ENCODE measurements at regions not wholly inside any gene's neighbourhood (a gene's known extent, or its start where the extent isn't known, plus 50 kb on each side); places are given as distances from the start of the nearest gene placed in this dataset.
A peak's percentile ranks its signal among the peaks of the same experiment; 100 is the strongest.
"Not testable (repeated sequence)": the region's sequence is repeated elsewhere in the genome, so short reads cannot be mapped to it uniquely, and the experiment has no call there.

DNA sequence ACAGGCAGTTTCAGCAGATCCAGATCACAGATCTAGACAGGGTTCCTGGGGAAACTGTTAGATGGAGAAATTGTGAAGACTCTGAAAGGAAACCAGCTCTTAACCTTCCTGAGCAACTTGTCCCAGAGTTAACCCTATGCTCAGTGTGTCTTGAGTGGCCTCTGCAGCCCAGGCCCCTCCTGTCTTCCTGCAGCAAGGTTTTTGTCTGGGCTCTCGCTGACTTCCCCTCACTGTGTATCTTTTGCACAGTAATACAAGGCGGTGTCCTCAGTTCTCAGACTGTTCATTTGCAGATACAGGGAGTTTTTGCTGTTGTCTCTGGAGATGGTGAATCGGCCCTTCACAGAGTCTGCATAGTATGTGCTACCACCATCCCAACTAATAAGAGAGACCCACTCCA lies 943.6 kb downstream of the TMEM121 start:
- ATAC-seq = peak; percentile 62
- peak overlapping the region; percentile 75 for H3K27ac Mint-ChIP-seq
- H3K4me3 Mint-ChIP-seq = peak overlapping the region; percentile 11
- CTCF ChIA-PET = interaction anchor here (0.6 to 10.8 kb wide), 17 partner anchors 21 to 261 kb away, joined by 3 to 183 read pairs (median 7); no protein-coding TSS in a partner anchor
- POLR2A ChIA-PET; H3K36me3 Mint-ChIP-seq (ENCODE audit: low read depth); H3K27me3 Mint-ChIP-seq; DNase-seq; H3K4me1 Mint-ChIP-seq (ENCODE audit: low read depth); intact Hi-C loops (cut with micrococcal nuclease); H3K9me3 Mint-ChIP-seq: not testable (repeated sequence)

DNA sequence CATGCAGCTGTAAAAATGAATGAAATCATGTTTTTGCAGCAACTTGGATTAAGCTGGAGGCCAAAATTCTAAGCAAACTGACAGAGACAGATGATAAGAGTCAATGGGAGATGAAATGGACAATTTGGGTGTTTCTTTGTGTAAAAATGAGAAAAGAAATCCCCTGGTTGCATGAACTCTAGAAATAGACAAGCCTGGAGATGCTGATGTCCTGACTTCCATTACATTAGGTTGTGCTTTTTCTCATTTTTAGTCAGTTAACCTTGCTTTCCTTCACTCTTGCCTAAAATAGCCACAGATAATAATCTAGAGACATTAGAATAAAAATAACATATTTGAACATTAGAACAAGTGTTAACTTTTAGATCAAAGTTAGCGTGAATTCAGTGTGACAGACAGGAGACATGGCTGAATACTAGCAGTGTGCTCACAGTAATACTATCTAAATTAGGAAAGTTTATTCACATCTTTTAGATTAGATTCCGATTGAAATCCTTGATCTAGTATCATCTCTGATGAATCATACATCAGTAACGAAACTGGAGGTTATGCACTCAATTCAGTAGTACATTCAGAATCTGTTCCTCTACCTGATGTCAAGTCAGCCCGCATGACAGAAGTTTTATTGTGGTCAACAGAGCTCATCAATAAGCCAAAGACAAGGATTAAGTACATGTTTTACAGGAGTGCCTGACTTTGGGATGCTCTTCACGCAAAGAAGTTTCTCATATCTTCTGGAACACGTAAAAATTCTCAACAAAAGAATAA lies 948.1 kb downstream of the TMEM121 start:
- H3K27me3 Mint-ChIP-seq; H3K27ac Mint-ChIP-seq; POLR2A ChIA-PET; H3K36me3 Mint-ChIP-seq (ENCODE audit: low read depth); H3K4me1 Mint-ChIP-seq (ENCODE audit: low read depth); intact Hi-C loops (cut with micrococcal nuclease); H3K9me3 Mint-ChIP-seq; DNase-seq; ATAC-seq; H3K4me3 Mint-ChIP-seq: not testable (repeated sequence)
- CTCF ChIA-PET = interaction anchor here (0.5 to 10.8 kb wide), 5 partner anchors 34 to 392 kb away, joined by 3 to 183 read pairs (median 7); no protein-coding TSS in a partner anchor

DNA sequence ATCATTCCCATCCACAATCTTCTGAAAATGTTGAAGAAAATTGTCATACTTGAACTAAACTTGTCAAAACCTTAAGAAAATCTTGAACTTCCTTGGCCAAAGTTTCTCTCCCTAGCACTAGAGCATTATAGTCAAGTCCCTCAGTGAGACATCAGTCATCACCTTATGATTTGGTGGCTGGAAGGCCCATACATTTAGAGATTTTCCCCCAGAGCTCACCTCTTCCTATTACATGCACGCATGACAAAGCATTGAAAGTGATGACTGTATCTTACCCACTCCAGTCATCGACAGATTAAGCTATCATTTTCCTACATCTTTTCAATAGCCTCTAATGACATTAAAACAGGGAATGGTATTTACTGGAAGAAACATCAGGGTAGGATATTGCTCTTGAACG lies 948.8 kb downstream of the TMEM121 start:
- H3K27ac Mint-ChIP-seq; H3K4me3 Mint-ChIP-seq; POLR2A ChIA-PET; H3K9me3 Mint-ChIP-seq; H3K4me1 Mint-ChIP-seq (ENCODE audit: low read depth); DNase-seq; H3K36me3 Mint-ChIP-seq (ENCODE audit: low read depth); H3K27me3 Mint-ChIP-seq; intact Hi-C loops (cut with micrococcal nuclease); ATAC-seq: not testable (repeated sequence)
- CTCF ChIA-PET = interaction anchor here (1.0 to 4.2 kb wide), 2 partner anchors 33 to 58 kb away, joined by 7 to 21 read pairs; no protein-coding TSS in a partner anchor

DNA sequence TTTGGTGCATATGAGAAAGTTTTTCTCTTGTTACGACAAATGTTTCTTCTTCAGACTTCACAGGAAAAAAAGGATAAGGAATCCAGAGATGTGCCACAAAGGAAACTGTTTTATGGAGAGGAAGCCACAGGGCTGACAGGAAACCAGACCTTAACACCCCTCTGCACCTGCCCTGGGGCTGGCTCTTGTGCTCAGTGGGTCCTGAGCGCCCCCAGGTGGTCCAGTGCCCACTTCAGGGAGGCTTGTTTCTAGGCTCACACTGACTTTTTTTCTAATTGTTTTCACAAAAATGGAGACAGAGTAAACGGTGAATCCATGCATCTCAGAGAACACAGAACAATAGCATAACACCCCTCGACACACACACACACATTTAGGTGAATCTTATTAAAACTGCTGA lies 951.2 kb downstream of the TMEM121 start:
- intact Hi-C loops (cut with micrococcal nuclease); H3K4me3 Mint-ChIP-seq; DNase-seq; H3K36me3 Mint-ChIP-seq (ENCODE audit: low read depth); H3K27me3 Mint-ChIP-seq; H3K9me3 Mint-ChIP-seq; H3K27ac Mint-ChIP-seq; POLR2A ChIA-PET; H3K4me1 Mint-ChIP-seq (ENCODE audit: low read depth): not testable (repeated sequence)
- CTCF ChIA-PET = interaction anchor here (0.6 to 4.2 kb wide), 8 partner anchors 9 to 61 kb away, joined by 3 to 31 read pairs (median 4); no protein-coding TSS in a partner anchor
- peak; percentile 38 for ATAC-seq

DNA sequence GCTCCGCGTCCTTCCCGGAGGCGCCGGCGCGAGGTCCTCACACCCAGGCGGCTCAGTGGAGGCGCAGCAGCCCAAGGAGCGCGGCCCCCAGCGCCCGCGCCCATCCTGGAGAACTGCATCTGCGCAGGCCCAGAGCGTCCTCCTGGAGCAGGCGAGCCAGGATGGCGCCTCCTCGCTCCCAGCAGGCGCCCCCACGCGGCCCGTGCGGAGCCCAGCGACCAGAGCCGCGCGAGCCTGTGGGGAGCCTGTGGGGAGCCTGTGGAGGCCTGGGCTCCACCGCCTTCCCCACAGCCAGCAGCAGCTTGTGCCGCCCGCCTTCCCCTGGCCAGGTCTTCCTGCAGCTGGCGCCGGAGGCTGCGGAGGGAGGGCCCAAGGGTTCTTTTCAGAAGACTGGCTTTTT lies 953.9 kb downstream of the TMEM121 start:
- H3K27me3 Mint-ChIP-seq; intact Hi-C loops (cut with micrococcal nuclease); H3K36me3 Mint-ChIP-seq (ENCODE audit: low read depth); DNase-seq; H3K4me3 Mint-ChIP-seq; H3K27ac Mint-ChIP-seq; H3K4me1 Mint-ChIP-seq (ENCODE audit: low read depth); H3K9me3 Mint-ChIP-seq; POLR2A ChIA-PET: not testable (repeated sequence)
- ATAC-seq = peak; percentile 68
- CTCF ChIA-PET = interaction anchor here (1.0 to 1.2 kb wide), 4 partner anchors 28 to 62 kb away, joined by 3 to 5 read pairs (median 4); no protein-coding TSS in a partner anchor

DNA sequence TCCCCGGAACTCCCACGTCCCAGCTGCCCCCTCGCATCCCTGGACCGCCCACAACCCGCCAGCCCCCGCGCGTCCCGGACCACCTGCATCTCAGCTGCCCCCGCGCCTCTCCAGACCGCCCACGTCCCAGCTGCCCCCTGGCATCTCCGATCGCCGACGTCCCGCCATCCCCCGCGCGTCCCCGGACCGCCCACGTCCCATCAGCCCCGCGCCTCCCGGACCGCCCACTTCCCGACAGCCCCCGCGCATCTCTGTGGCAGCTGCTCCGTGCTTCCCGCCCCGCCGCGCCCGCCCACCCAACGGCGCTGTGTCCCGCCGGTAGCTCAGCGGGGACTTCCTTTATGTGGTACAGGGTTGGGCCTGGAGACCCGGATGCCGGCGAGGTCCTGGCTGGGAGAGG lies 955.8 kb downstream of the TMEM121 start:
- H3K27ac Mint-ChIP-seq; H3K9me3 Mint-ChIP-seq; ATAC-seq; intact Hi-C loops (cut with micrococcal nuclease); H3K4me3 Mint-ChIP-seq; POLR2A ChIA-PET; H3K36me3 Mint-ChIP-seq (ENCODE audit: low read depth); H3K27me3 Mint-ChIP-seq; H3K4me1 Mint-ChIP-seq (ENCODE audit: low read depth); DNase-seq; CTCF ChIA-PET: not testable (repeated sequence)

DNA sequence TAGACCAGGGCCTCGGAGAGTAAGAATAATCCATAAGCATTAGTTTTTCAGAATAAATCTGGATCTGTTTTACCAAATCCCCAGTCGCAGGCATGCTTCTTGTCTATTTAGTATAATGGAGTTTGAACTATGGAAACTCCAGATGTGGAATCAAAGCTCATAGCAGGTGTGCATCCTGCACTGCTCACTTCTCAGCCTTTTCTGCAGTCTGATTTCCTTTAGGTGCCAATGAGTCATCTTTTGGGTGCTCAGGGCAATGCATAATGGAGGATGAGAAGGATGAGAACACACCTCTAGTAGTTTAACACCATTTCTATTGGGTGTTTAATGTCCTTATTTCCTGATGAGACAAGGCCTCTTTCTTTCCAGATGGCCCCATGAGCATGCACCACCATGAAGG lies 961.2 kb downstream of the TMEM121 start:
- H3K9me3 Mint-ChIP-seq = no peaks in the 10 kb centered on the region
- no peak overlapping the region for H3K27ac Mint-ChIP-seq
- no peaks in the 10 kb centered on the region for H3K27me3 Mint-ChIP-seq
- peak; percentile 35 for ATAC-seq
- no peak overlapping the region for H3K4me3 Mint-ChIP-seq
- no peak for DNase-seq
- H3K4me1 Mint-ChIP-seq (ENCODE audit: low read depth) = peaks cover 17% of the 10 kb centered on the region
- intact Hi-C loops (cut with micrococcal nuclease) = no loop called here
- H3K36me3 Mint-ChIP-seq (ENCODE audit: low read depth) = no peaks in the 10 kb centered on the region
- ChIA-PET CTCF (interaction anchor here (0.9 to 9.4 kb wide), 5 partner anchors 18 to 486 kb away, joined by 3 to 106 read pairs (median 8); no protein-coding TSS in a partner anchor), POLR2A (no interaction called here)
- TF ChIP-seq, protein P1, sequence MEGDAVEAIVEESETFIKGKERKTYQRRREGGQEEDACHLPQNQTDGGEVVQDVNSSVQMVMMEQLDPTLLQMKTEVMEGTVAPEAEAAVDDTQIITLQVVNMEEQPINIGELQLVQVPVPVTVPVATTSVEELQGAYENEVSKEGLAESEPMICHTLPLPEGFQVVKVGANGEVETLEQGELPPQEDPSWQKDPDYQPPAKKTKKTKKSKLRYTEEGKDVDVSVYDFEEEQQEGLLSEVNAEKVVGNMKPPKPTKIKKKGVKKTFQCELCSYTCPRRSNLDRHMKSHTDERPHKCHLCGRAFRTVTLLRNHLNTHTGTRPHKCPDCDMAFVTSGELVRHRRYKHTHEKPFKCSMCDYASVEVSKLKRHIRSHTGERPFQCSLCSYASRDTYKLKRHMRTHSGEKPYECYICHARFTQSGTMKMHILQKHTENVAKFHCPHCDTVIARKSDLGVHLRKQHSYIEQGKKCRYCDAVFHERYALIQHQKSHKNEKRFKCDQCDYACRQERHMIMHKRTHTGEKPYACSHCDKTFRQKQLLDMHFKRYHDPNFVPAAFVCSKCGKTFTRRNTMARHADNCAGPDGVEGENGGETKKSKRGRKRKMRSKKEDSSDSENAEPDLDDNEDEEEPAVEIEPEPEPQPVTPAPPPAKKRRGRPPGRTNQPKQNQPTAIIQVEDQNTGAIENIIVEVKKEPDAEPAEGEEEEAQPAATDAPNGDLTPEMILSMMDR (IDR thresholded peaks at IDR 0.05) = no peak

DNA sequence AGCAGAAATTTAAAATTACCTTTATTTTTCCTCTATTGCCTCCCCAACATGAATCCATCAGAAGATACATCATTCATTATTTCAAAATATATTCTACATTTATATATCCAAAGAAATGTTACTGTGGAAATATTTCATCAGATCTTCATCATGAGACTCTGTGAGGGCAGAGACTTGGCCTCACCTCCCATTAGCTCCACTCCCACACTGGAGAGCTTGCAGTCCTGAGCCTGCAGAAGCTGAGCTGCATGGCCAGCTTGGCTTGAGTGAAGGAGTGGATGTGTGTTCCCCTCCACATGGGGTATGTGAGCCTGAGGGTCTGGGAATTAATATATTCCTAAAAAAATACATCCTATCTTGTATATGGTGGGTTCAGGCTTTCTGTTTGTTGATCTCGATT lies 961.9 kb downstream of the TMEM121 start:
- H3K27ac Mint-ChIP-seq = no peak overlapping the region
- H3K9me3 Mint-ChIP-seq = no peaks in the 10 kb centered on the region
- no peak overlapping the region for H3K4me3 Mint-ChIP-seq
- H3K4me1 Mint-ChIP-seq (ENCODE audit: low read depth) = peaks cover 17% of the 10 kb centered on the region
- TF ChIP-seq, protein P1 (IDR thresholded peaks at IDR 0.05) = no peak
- ChIA-PET CTCF (interaction anchor here (0.9 to 9.4 kb wide), 8 partner anchors 13 to 487 kb away, joined by 3 to 106 read pairs (median 10); no protein-coding TSS in a partner anchor), POLR2A (interaction anchor here (1.2 kb wide), 1 partner anchor 19 kb away, joined by 8 read pairs; no protein-coding TSS in a partner anchor)
- no peaks in the 10 kb centered on the region for H3K27me3 Mint-ChIP-seq
- no peak for ATAC-seq
- intact Hi-C loops (cut with micrococcal nuclease) = no loop called here
- DNase-seq = no peak
- no peaks in the 10 kb centered on the region for H3K36me3 Mint-ChIP-seq (ENCODE audit: low read depth)
